ENCODE measurements at regions not wholly inside any gene's neighbourhood (a gene's known extent, or its start where the extent isn't known, plus 50 kb on each side); places are given as distances from the start of the nearest gene placed in this dataset.

DNA sequence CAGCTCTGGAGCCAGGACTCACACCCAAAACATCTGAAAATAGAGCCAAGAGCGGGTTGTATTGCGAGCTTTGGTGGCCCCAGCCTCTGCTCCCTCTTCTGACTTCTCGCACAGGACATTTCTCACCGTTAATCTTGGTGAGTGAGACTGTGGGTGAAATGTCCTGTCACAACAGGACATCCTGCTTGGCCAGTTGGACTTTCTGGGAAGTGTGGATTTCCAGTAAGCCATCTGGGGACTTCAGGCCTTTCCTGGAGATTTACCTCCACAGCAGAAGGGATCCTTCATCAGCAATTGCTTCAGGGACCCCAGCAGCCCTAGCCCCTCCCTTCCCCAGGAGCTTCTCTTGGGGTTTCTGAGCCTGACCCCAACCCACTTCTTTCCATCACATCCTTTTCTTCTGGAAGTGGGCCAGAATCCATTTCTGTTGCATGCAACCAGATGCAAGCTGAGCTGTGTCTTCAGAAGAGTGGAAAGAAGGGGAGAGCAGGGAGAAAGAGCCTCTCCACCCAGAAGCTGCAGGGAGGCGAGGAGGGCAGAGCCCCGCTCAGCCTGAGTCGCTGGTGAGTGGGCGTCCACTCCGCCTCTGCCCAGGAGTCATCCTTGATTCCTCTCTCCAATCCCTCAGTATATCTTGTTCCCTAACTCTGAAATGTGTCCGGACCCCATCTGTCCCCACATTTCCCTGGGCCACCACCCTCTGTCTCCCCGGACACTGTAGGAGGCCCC lies 50.3 kb upstream of the GADD45G start:
- DNase-seq: no peak

DNA sequence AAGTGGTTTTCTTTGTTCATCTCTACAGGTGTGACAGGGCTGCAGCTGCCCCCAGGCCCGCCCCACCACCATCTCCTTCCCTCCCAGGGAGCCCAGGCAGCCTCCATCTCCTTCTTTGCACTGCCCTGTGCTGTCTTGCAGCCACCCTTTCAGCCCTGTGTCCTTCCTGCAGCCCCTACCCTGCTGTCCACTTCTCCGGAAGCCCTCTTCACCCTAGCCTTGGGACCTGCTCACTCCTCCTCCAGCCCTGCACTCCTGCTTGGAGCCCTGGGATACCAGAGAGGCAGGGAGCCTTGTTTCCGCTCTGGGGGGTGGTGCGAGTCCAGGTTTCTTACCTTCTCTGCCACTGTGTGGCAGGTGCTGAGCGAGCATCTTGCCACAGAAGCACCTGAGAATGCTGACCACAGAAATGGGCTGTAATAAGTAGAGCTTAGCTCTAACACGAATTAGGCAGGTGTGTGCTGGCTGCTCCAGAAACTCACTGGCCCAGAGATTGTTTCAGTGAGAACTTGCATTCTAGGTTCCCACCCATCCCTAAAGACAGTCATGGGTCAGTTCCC lies 51.3 kb upstream of the GADD45G start:
- DNase-seq: no peak

DNA sequence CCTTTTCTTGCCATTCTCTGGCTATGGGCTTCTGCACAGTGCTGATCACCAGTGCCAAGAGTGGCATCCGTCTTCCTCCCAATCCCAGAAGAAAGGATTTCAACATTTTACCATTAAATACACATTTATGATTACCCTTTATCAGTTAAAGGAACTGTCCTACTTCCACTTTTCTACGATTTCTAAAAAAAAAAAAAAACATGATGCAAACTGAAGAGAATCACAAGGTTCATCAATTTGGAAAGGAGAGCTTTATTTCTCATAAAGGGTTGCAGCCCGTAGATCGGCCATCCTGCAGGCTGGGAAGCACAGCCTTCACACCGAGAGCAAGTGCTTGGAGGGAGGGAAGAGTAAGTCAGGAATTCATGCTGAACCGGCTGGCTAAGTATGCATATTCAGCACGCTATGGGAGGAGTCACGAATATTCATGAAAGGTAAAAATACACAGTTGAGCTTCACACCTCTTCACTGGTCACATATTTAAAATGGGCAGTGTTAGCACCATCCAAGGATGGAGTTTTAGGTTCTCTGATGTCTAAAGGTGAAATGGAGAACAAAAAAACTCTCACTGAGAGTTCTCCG lies 52.5 kb upstream of the SEMA4D start:
- no peak for DNase-seq

DNA sequence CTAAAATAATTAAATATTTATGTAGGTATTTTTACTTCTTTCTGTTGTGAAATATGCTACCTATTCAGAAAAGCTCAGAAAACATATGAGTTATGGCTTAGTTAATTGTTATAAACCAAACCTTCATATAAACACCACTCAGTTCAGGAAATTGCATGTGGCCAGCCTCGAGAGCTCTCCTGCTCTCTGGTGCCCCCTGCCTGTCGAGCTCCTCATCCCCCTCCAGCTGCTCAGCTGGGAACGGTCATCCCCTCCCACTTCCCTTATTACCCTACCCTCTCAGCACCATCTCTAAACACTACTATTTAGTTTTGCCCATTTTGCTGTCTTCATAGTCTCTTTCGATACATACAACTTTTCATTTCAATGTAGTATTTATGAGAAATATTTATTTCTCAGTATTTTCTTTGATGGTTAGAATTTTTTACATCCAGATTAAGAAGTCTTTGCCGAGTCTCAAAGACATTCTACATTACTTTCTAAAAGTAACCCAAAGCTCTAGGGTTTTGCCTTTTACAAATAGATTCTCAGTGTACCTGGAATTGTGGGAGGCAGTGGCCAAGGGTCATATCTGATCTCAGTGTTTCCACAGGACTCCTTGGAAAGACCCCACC lies 51.2 kb upstream of the SEMA4D start:
- peak; percentile 53 to 81 (median 80) for DNase-seq

DNA sequence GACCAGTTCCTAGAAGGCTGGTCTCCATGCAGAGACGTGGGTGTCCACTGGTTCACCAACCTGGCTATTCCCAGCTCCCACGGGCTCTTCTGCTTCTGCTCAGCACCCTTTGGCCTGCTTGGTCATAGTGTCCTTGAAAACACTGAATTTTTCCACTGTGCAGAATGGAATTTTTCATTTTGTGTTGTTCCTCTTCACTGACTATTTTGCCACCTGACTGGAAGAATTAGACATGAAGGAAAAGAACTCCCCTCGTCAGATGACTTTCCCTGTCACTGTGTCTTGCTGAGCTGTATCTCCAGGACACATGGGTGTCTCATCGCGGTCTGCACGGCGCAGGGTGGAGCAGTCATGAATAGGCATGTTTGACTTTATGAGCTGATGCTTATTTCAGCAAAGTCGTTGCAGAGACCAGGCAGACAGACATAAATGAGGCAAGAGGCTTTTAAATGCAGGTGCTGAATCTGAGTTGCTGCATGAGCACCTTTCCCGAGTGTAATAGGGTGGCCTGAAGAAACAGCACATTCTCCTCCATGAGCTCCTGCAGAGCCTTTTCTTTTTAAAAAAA lies 50.2 kb upstream of the SEMA4D start:
- no peak for DNase-seq

All from muscle of back (tissue), 3 donors.